ENCODE measurements at regions not wholly inside any gene's neighbourhood (a gene's known extent, or its start where the extent isn't known, plus 50 kb on each side); places are given as distances from the start of the nearest gene placed in this dataset.

DNA sequence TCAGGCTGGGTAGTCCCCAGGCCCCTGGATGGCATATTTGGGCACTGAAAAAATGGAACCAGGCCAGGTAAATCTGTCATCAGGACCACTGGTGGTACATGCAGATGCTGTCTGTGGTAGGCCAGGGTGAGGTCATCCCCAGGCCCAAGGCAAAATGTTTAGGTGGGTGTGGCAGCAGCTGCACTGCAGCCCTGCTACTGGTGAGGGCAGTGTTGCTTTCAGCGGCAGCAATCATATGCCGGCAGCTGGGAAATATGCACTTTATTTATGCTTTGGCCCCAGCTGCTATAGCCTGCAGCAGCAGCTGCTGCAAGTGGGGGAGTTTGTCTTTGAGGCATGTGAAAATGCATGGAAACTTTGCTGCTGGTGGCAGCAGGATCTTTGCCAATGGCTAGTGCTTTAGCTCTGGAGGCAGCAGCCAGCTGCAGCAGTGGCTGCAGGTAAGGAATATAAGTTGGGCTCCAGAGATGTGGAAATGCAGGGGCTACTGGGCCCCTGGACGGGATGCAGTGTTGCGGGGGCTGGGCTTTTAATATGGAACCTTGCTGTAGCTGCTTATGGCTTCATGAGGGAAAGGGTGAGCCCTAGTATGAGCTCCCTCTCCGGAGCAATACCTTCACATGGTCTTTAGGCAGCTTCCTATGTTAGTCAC, 365.7 kb upstream of the CADM1 start:
- Histone ChIP-seq H3F3A (ENCODE audit: control insufficient read depth, insufficient read depth) (peaks cover 23% of the 10 kb centered on the region), H3K79me2 (ENCODE audit: control insufficient read depth, low read length) (no peaks in the 10 kb centered on the region), H3K27ac (ENCODE audit: low read depth, low read length) (no peak overlapping the region), H3K9me3 (ENCODE audit: control insufficient read depth, insufficient read depth, low read length) (no peaks in the 10 kb centered on the region), H3K4me3 (ENCODE audit: low read length) (no peak overlapping the region), H3K4me2 (ENCODE audit: low read length) (0 out of 2 replicates have a peak overlapping the region, but pooled peaks have one; percentile 5), H3K9me2 (replicated peaks; ENCODE audit: control insufficient read depth, low read length) (no peaks in the 10 kb centered on the region), H3K27me3 (ENCODE audit: control insufficient read depth, low read length) (no peaks in the 10 kb centered on the region), H4K20me1 (ENCODE audit: control insufficient read depth, insufficient read depth, low read depth, low read length) (no peaks in the 10 kb centered on the region), H3K4me1 (ENCODE audit: control insufficient read depth, low read length) (peaks cover 58% of the 10 kb centered on the region), H3K36me3 (ENCODE audit: control insufficient read depth, low read length) (no peaks in the 10 kb centered on the region)
- TF ChIP-seq, protein P1, sequence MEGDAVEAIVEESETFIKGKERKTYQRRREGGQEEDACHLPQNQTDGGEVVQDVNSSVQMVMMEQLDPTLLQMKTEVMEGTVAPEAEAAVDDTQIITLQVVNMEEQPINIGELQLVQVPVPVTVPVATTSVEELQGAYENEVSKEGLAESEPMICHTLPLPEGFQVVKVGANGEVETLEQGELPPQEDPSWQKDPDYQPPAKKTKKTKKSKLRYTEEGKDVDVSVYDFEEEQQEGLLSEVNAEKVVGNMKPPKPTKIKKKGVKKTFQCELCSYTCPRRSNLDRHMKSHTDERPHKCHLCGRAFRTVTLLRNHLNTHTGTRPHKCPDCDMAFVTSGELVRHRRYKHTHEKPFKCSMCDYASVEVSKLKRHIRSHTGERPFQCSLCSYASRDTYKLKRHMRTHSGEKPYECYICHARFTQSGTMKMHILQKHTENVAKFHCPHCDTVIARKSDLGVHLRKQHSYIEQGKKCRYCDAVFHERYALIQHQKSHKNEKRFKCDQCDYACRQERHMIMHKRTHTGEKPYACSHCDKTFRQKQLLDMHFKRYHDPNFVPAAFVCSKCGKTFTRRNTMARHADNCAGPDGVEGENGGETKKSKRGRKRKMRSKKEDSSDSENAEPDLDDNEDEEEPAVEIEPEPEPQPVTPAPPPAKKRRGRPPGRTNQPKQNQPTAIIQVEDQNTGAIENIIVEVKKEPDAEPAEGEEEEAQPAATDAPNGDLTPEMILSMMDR (IDR thresholded peaks at IDR 0.05; ENCODE audit: low read depth, low read length, poor library complexity, severe bottlenecking) = peak; percentile 85
- TF ChIP-seq EZH2phosphoT487 (IDR thresholded peaks at IDR 0.05; ENCODE audit: borderline replicate concordance, low read length) = no peak

DNA sequence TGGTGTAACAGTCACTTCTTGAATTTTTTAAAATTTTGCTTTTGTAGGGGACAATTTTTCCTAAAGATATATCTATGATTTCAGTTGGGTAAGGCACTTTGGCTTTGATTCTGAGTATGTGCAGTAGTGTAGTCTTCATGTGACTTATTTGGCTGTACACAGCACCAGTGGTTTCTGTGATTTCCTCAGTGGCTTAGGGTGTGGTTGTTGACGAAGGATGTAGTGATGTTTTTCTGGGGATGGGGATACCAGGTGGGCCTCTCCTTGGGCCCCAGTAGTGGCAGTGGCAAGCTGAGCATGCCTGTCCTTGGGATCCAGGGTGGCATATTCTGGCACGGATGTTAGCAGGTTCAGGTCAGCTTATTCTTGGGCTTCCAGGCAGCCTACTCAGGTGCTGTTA, 364.9 kb upstream of the CADM1 start:
- no peaks in the 10 kb centered on the region for H3K36me3 ChIP-seq (ENCODE audit: control insufficient read depth, low read length)
- H3F3A ChIP-seq (ENCODE audit: control insufficient read depth, insufficient read depth) = peaks cover 16% of the 10 kb centered on the region
- H3K27ac ChIP-seq (ENCODE audit: low read depth, low read length) = no peak overlapping the region
- H3K4me1 ChIP-seq (ENCODE audit: control insufficient read depth, low read length) = peaks cover 51% of the 10 kb centered on the region
- no peaks in the 10 kb centered on the region for H3K79me2 ChIP-seq (ENCODE audit: control insufficient read depth, low read length)
- H3K4me2 ChIP-seq (ENCODE audit: low read length) = no peak overlapping the region
- H3K9me3 ChIP-seq (ENCODE audit: control insufficient read depth, insufficient read depth, low read length) = no peaks in the 10 kb centered on the region
- no peaks in the 10 kb centered on the region for H3K9me2 ChIP-seq (replicated peaks; ENCODE audit: control insufficient read depth, low read length)
- no peaks in the 10 kb centered on the region for H3K27me3 ChIP-seq (ENCODE audit: control insufficient read depth, low read length)
- no peaks in the 10 kb centered on the region for H4K20me1 ChIP-seq (ENCODE audit: control insufficient read depth, insufficient read depth, low read depth, low read length)
- H3K4me3 ChIP-seq (ENCODE audit: low read length) = no peak overlapping the region
- TF ChIP-seq EZH2phosphoT487 (IDR thresholded peaks at IDR 0.05; ENCODE audit: borderline replicate concordance, low read length) = no peak
- TF ChIP-seq, protein P1 (IDR thresholded peaks at IDR 0.05; ENCODE audit: low read depth, low read length, poor library complexity, severe bottlenecking) = no peak

DNA sequence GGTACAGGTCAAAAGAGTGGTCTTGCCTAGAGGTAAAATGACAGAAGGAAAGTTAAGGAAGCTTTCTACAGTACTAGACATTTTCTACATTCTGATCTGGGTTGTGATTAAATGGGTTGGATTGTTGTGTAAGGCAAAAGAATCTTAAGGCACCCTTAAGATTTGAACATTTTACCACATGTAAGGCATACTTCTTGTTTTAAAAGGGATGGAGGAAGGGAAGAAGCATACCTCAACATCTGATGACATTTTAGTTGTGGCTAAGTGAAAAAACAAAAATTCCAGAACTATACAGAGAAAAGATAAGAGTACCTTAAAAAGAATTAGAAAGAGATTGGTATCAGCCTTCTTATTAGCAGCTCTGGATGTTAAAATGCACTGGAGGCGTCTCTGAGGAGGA, 356.0 kb upstream of the CADM1 start:
- no peaks in the 10 kb centered on the region for H3K27me3 ChIP-seq (ENCODE audit: control insufficient read depth, low read length)
- H3K9me3 ChIP-seq (ENCODE audit: control insufficient read depth, insufficient read depth, low read length) = peaks cover 3% of the 10 kb centered on the region; the same call in 1 of the 2 replicates
- TF ChIP-seq, protein P1 (IDR thresholded peaks at IDR 0.05; ENCODE audit: low read depth, low read length, poor library complexity, severe bottlenecking) = no peak
- no peak for TF ChIP-seq EZH2phosphoT487 (IDR thresholded peaks at IDR 0.05; ENCODE audit: borderline replicate concordance, low read length)
- no peaks in the 10 kb centered on the region; the same call in 1 of the 2 replicates for H3K9me2 ChIP-seq (replicated peaks; ENCODE audit: control insufficient read depth, low read length)
- no peak overlapping the region for H3K4me3 ChIP-seq (ENCODE audit: low read length)
- H3K36me3 ChIP-seq (ENCODE audit: control insufficient read depth, low read length) = no peaks in the 10 kb centered on the region
- no peaks in the 10 kb centered on the region for H3K79me2 ChIP-seq (ENCODE audit: control insufficient read depth, low read length)
- no peak overlapping the region for H3K27ac ChIP-seq (ENCODE audit: low read depth, low read length)
- H3K4me1 ChIP-seq (ENCODE audit: control insufficient read depth, low read length) = no peaks in the 10 kb centered on the region
- no peaks in the 10 kb centered on the region for H4K20me1 ChIP-seq (ENCODE audit: control insufficient read depth, insufficient read depth, low read depth, low read length)
- H3F3A ChIP-seq (ENCODE audit: control insufficient read depth, insufficient read depth) = no peaks in the 10 kb centered on the region
- H3K4me2 ChIP-seq (ENCODE audit: low read length) = no peak overlapping the region

Data from DOHH2 (cell line).